Naive thymus-derived CD4-positive, alpha-beta T cell (primary cell): ENCODE measurements at regions not wholly inside any gene's neighbourhood (a gene's known extent, or its start where the extent isn't known, plus 50 kb on each side); places are given as distances from the start of the nearest gene placed in this dataset.

Experiments
- ATAC-seq: fragments of 150-1000 bp; cut with Tn5 transposase; 2 replicates; pipeline ENCODE4 v1.10.0; 2021; ENCODE audit warnings: mild to moderate bottlenecking, moderate library complexity
- CTCF ChIA-PET: fragments of 350-600 bp; sonication (Branson Sonifier 250); formaldehyde crosslinking; loops from one replicate; lab custom pipeline; 2021; ENCODE audit warnings: antibody characterized with exemption; lab: Charles Lee
- POLR2A ChIA-PET: fragments of 350-600 bp; sonication (Branson Sonifier 250); formaldehyde crosslinking; loops from one replicate; lab custom pipeline; 2021; ENCODE audit warnings: antibody characterized with exemption, inconsistent platforms; lab: Charles Lee
- DNase-seq, 9 donors: peaks; one replicate each; pipeline versions ENCODE4 v3.0.0 to v3.0.0-alpha.2; 2020 to 2022; ENCODE audit warnings: mixed read lengths in 1 of 9
- H3K27ac ChIP-seq: one replicate; pipeline ENCODE4 v1.7.0; 2013; ENCODE audit warnings: mild to moderate bottlenecking, low read depth, low read length, moderate library complexity
- H3K27me3 ChIP-seq, 2 donors: one replicate each; pipeline ENCODE4 v1.7.0; 2013; ENCODE audit warnings: low read length in 2 of 2, mild to moderate bottlenecking in 2 of 2, moderate library complexity in 2 of 2; ENCODE audit not compliant: control insufficient read depth in 2 of 2, insufficient read depth in 2 of 2
- H3K36me3 ChIP-seq, 3 experiments: 1 replicate in 2 of 3; 2 replicates in 1 of 3; pipeline ENCODE4 v1.7.0; 2013; ENCODE audit warnings: low read length in 3 of 3, mild to moderate bottlenecking in 3 of 3, moderate library complexity in 1 of 3; ENCODE audit not compliant: insufficient read depth in 3 of 3, control insufficient read depth in 2 of 3
- H3K4me1 ChIP-seq, 2 donors: one replicate each; pipeline ENCODE4 v1.7.0; 2013; ENCODE audit warnings: low read length in 2 of 2, mild to moderate bottlenecking in 2 of 2, moderate library complexity in 1 of 2; ENCODE audit not compliant: control insufficient read depth in 2 of 2, insufficient read depth in 2 of 2
- H3K4me3 ChIP-seq: 2 replicates; pipeline ENCODE4 v1.7.0; 2013; ENCODE audit warnings: mild to moderate bottlenecking, low read length
- H3K9me3 ChIP-seq, 3 experiments: 1 replicate in 2 of 3; 2 replicates in 1 of 3; pipeline ENCODE4 v1.7.0; 2013; ENCODE audit warnings: low read length in 3 of 3; ENCODE audit not compliant: control insufficient read depth in 2 of 3
- H3K27ac Mint-ChIP-seq, 9 donors: one replicate each; pipeline ENCODE4 v1.8.0; 2020 to 2022; ENCODE audit warnings: mixed read lengths in 9 of 9, mild to moderate bottlenecking in 8 of 9, moderate library complexity in 5 of 9, inconsistent platforms in 2 of 9
- H3K27me3 Mint-ChIP-seq, 5 donors: one replicate each; pipeline ENCODE4 v1.8.0; 2021 to 2022; ENCODE audit warnings: mixed read lengths in 5 of 5, mild to moderate bottlenecking in 1 of 5
- H3K36me3 Mint-ChIP-seq, 5 donors: one replicate each; pipeline ENCODE4 v1.8.0; 2020 to 2022; ENCODE audit warnings: mixed read lengths in 5 of 5, mild to moderate bottlenecking in 3 of 5, inconsistent platforms in 1 of 5
- H3K4me1 Mint-ChIP-seq, 7 donors: one replicate each; pipeline ENCODE4 v1.8.0; 2020 to 2022; ENCODE audit warnings: mixed read lengths in 7 of 7, mild to moderate bottlenecking in 3 of 7, inconsistent platforms in 1 of 7
- H3K4me3 Mint-ChIP-seq, 10 donors: one replicate each; pipeline ENCODE4 v1.8.0; 2020 to 2022; ENCODE audit warnings: mild to moderate bottlenecking in 10 of 10, mixed read lengths in 10 of 10, moderate library complexity in 6 of 10, inconsistent platforms in 2 of 10
- H3K9me3 Mint-ChIP-seq, 11 donors: one replicate each; pipeline ENCODE4 v1.8.0; 2020 to 2022; ENCODE audit warnings: mixed read lengths in 11 of 11, mild to moderate bottlenecking in 4 of 11, inconsistent platforms in 1 of 11, moderate library complexity in 1 of 11
- intact Hi-C, 2 donors: fragments of 100-400 bp; cut with micrococcal nuclease; formaldehyde crosslinking; loops; one replicate each; pipeline ENCODE4 v1.15.1; 2023

GRCh38 chr12:77324763-77325468, 259.5 kb upstream of the E2F7 start:
- no peak overlapping the region for H3K27ac ChIP-seq
- Mint-ChIP-seq H3K27ac (no peak overlapping the region), H3K36me3 (peaks cover 0 to 6% (median 0%) of the 10 kb centered on the region in 5 donors), H3K9me3 (peaks cover 0 to 10% (median 0%) of the 10 kb centered on the region in 11 donors), H3K4me3 (peak overlapping the region; percentile 10 to 83 (median 51)), H3K4me1 (peaks cover 0 to 21% (median 13%) of the 10 kb centered on the region in 7 donors), H3K27me3 (peaks cover 48 to 74% (median 58%) of the 10 kb centered on the region in 5 donors)
- H3K4me1 ChIP-seq: no peaks in the 10 kb centered on the region
- peaks cover 0 to 5% of the 10 kb centered on the region in 2 donors for H3K27me3 ChIP-seq
- peak; percentile 32 for ATAC-seq
- H3K36me3 ChIP-seq: no peaks in the 10 kb centered on the region
- peak in 2 of 9 donors; percentile 6 to 56 for DNase-seq
- no peaks in the 10 kb centered on the region for H3K9me3 ChIP-seq
- intact Hi-C loops: loop anchor here in 1 of 2 donors (10.0 kb wide), 1 partner anchor 260 kb away; the partner anchor contains the start of gene E2F7
- no peak overlapping the region for H3K4me3 ChIP-seq
- POLR2A ChIA-PET: no interaction called here
- CTCF ChIA-PET: no interaction called here

GRCh38 chr12:77324416-77324762, 259.0 kb upstream of the E2F7 start:
- ChIA-PET CTCF (no interaction called here), POLR2A (no interaction called here)
- Histone ChIP-seq H3K4me3 (no peak overlapping the region), H3K36me3 (no peaks in the 10 kb centered on the region), H3K27ac (no peak overlapping the region), H3K27me3 (peaks cover 0 to 5% of the 10 kb centered on the region in 2 donors), H3K4me1 (no peaks in the 10 kb centered on the region), H3K9me3 (no peaks in the 10 kb centered on the region)
- Mint-ChIP-seq H3K4me1 (peaks cover 0 to 21% (median 13%) of the 10 kb centered on the region in 7 donors), H3K4me3 (peak overlapping the region in 3 of 10 donors; percentile 23 to 46 (median 34)), H3K36me3 (peaks cover 0 to 6% (median 0%) of the 10 kb centered on the region in 5 donors), H3K27ac (no peak overlapping the region), H3K27me3 (peaks cover 48 to 72% (median 55%) of the 10 kb centered on the region in 5 donors), H3K9me3 (peaks cover 0 to 10% (median 0%) of the 10 kb centered on the region in 11 donors)
- DNase-seq: no peak
- intact Hi-C loops: loop anchor here in 1 of 2 donors (10.0 kb wide), 1 partner anchor 260 kb away; the partner anchor contains the start of gene E2F7
- no peak for ATAC-seq

GRCh38 chr12:77323788-77324415, 258.5 kb upstream of the E2F7 start:
- CTCF ChIA-PET: no interaction called here
- ATAC-seq: no peak
- H3K27me3 Mint-ChIP-seq: peaks cover 48 to 68% (median 52%) of the 10 kb centered on the region in 5 donors

GRCh38 chr12:77319166-77319565, 253.8 kb upstream of the E2F7 start:
- Histone ChIP-seq H3K4me3 (no peak overlapping the region), H3K27ac (no peak overlapping the region), H3K4me1 (no peaks in the 10 kb centered on the region), H3K36me3 (no peaks in the 10 kb centered on the region), H3K27me3 (peaks cover 0 to 5% of the 10 kb centered on the region in 2 donors), H3K9me3 (no peaks in the 10 kb centered on the region)
- no peak for DNase-seq
- ChIA-PET CTCF (no interaction called here), POLR2A (no interaction called here)
- Mint-ChIP-seq H3K27ac (no peak overlapping the region), H3K36me3 (no peaks in the 10 kb centered on the region), H3K4me3 (no peak overlapping the region), H3K27me3 (peaks cover 18 to 32% (median 24%) of the 10 kb centered on the region in 5 donors), H3K9me3 (peaks cover 0 to 5% (median 0%) of the 10 kb centered on the region in 11 donors), H3K4me1 (peaks cover 0 to 7% (median 3%) of the 10 kb centered on the region in 7 donors)
- intact Hi-C loops: no loop called here
- no peak for ATAC-seq

More at GRCh38 chr12:77323788-77324415, 258.5 kb upstream of the E2F7 start:
- Histone ChIP-seq H3K9me3 (no peaks in the 10 kb centered on the region), H3K27ac (no peak overlapping the region), H3K4me3 (no peak overlapping the region), H3K36me3 (no peaks in the 10 kb centered on the region), H3K4me1 (no peaks in the 10 kb centered on the region), H3K27me3 (peaks cover 0 to 5% of the 10 kb centered on the region in 2 donors)
- no peak for DNase-seq
- H3K9me3 Mint-ChIP-seq: peaks cover 0 to 10% (median 0%) of the 10 kb centered on the region in 11 donors
- peaks cover 0 to 21% (median 13%) of the 10 kb centered on the region in 7 donors for H3K4me1 Mint-ChIP-seq
- intact Hi-C loops: loop anchor here in 1 of 2 donors (10.0 kb wide), 1 partner anchor 259 kb away; the partner anchor contains the start of gene E2F7
- POLR2A ChIA-PET: no interaction called here
- no peak overlapping the region for H3K27ac Mint-ChIP-seq
- H3K36me3 Mint-ChIP-seq: peaks cover 0 to 6% (median 0%) of the 10 kb centered on the region in 5 donors
- peak overlapping the region in 4 of 10 donors; percentile 23 to 46 (median 30) for H3K4me3 Mint-ChIP-seq

- intact Hi-C loops: no loop called here
- no peak overlapping the region for H3K27ac ChIP-seq
- ChIA-PET POLR2A (no interaction called here), CTCF (no interaction called here)
- Mint-ChIP-seq H3K9me3 (peaks cover 0 to 1% (median 0%) of the 10 kb centered on the region in 11 donors), H3K36me3 (no peaks in the 10 kb centered on the region), H3K27me3 (peaks cover 0 to 9% (median 0%) of the 10 kb centered on the region in 5 donors), H3K27ac (no peak overlapping the region), H3K4me1 (no peaks in the 10 kb centered on the region), H3K4me3 (no peak overlapping the region)
- ATAC-seq (no peak), DNase-seq (no peak)
- H3K27me3 ChIP-seq: no peaks in the 10 kb centered on the region
- H3K9me3 ChIP-seq: no peaks in the 10 kb centered on the region
- H3K36me3 ChIP-seq: no peaks in the 10 kb centered on the region
- H3K4me1 ChIP-seq: no peaks in the 10 kb centered on the region
- no peak overlapping the region for H3K4me3 ChIP-seq
Measured at GRCh38 chr12:77315407-77315806, 250.0 kb upstream of the E2F7 start.

- Histone ChIP-seq H3K27me3 (no peaks in the 10 kb centered on the region), H3K27ac (no peak overlapping the region), H3K9me3 (no peaks in the 10 kb centered on the region), H3K4me3 (no peak overlapping the region), H3K4me1 (no peaks in the 10 kb centered on the region), H3K36me3 (no peaks in the 10 kb centered on the region)
- Mint-ChIP-seq H3K4me1 (no peaks in the 10 kb centered on the region), H3K27me3 (peaks cover 0 to 9% (median 0%) of the 10 kb centered on the region in 5 donors), H3K27ac (no peak overlapping the region), H3K36me3 (no peaks in the 10 kb centered on the region), H3K4me3 (no peak overlapping the region), H3K9me3 (peaks cover 0 to 1% (median 0%) of the 10 kb centered on the region in 11 donors)
- ChIA-PET POLR2A (no interaction called here), CTCF (no interaction called here)
- DNase-seq: no peak
- intact Hi-C loops: no loop called here
- ATAC-seq: no peak
Measured at GRCh38 chr12:77314378-77315052, 249.1 kb upstream of the E2F7 start.
